HepG2 (cell line): ENCODE measurements at regions not wholly inside any gene's neighbourhood (a gene's known extent, or its start where the extent isn't known, plus 50 kb on each side); places are given as distances from the start of the nearest gene placed in this dataset.

Experiments used
- ATAC-seq: fragments of 200-7000 bp; cut with Tn5 transposase; 3 replicates; pipeline ENCODE4 v1.9.1; 2020; ENCODE audit warnings: mild to moderate bottlenecking, moderate library complexity
- BruUV-seq: library from RNA; stranded (reverse); fragments of 400-500 nt; replicated peaks from 2 replicates; lab custom pipeline; 2021; lab: Mats Ljungman, UMichigan
- CTCF ChIA-PET: fragments of 300-600 bp; formaldehyde crosslinking; extraction: SDS; loops from one replicate; lab custom pipeline; 2021; ENCODE audit warnings: low total read pairs, inconsistent platforms, low intra/inter-chr PET ratio; lab: Yijun Ruan, JAX
- POLR2A ChIA-PET: fragments of 350-600 bp; sonication (Branson Sonifier 250); formaldehyde crosslinking; loops from one replicate; lab custom pipeline; 2020; ENCODE audit warnings: antibody characterized with exemption, inconsistent platforms; lab: Yijun Ruan, JAX
- DNase-seq: peaks from one replicate; pipeline ENCODE4 v3.0.0-alpha.2; 2015; ENCODE audit warnings: low spot score
- FAIRE-seq: peaks from 3 replicates; lab custom pipeline; 2011; peaks lifted over from hg19 to GRCh38; lab: Jason Lieb, UNC
- H2AFZ ChIP-seq: one replicate; pipeline ENCODE4 v1.6.1; 2011; ENCODE audit warnings: low read length, inconsistent platforms
- H3K27ac ChIP-seq: fragments of 300-600 bp; 3 replicates; pipeline ENCODE4 v1.8.0; 2011; ENCODE audit warnings: mixed run types, mild to moderate bottlenecking, mixed read lengths, low read length, inconsistent platforms; ENCODE audit not compliant: insufficient read depth; ENCODE audit errors: extremely low read length
- H3K27me3 ChIP-seq, 2 experiments: fragments of 200-600 bp in 1 of 2; 2 replicates in 1 of 2; 3 replicates in 1 of 2; pipeline versions ENCODE4 v1.6.0 to v1.8.0; 2011; ENCODE audit warnings: low read length in 2 of 2, mild to moderate bottlenecking in 2 of 2, moderate library complexity in 2 of 2, inconsistent platforms in 1 of 2; ENCODE audit not compliant: insufficient read depth in 2 of 2, control insufficient read depth in 1 of 2
- H3K36me3 ChIP-seq, 2 experiments: fragments of 200-600 bp in 1 of 2; replicated peaks in 1 of 2; 2 replicates in 1 of 2; 3 replicates in 1 of 2; pipeline versions ENCODE4 v1.5.1 to v1.8.0; 2011; ENCODE audit warnings: low read length in 2 of 2, inconsistent platforms in 1 of 2; ENCODE audit not compliant: insufficient read depth in 2 of 2, control insufficient read depth in 1 of 2
- H3K4me1 ChIP-seq: 2 replicates; pipeline ENCODE4 v1.5.1; 2012; ENCODE audit warnings: low read length, inconsistent platforms; ENCODE audit not compliant: insufficient read depth
- H3K4me2 ChIP-seq: 2 replicates; pipeline ENCODE4 v1.6.0; 2011; ENCODE audit warnings: low read depth, low read length, inconsistent platforms
- H3K4me3 ChIP-seq, 3 experiments: fragments of 200-600 bp in 1 of 3; sonication (generic), shearing (Covaris generic) in 1 of 3; replicated peaks in 1 of 3; 2 replicates each; pipeline ENCODE4 v1.5.1; 2011 to 2016; ENCODE audit warnings: low read length in 3 of 3, inconsistent platforms in 2 of 3, low read depth in 2 of 3, mild to moderate bottlenecking in 2 of 3, control low read depth in 1 of 3, mixed read lengths in 1 of 3; ENCODE audit not compliant: insufficient read depth in 1 of 3
- H3K79me2 ChIP-seq: one replicate; pipeline ENCODE4 v1.6.1; 2011; ENCODE audit warnings: low read length, inconsistent platforms; ENCODE audit not compliant: insufficient read depth
- H3K9ac ChIP-seq: 2 replicates; pipeline ENCODE4 v1.6.0; 2011; ENCODE audit warnings: mild to moderate bottlenecking, low read depth, low read length, inconsistent platforms; ENCODE audit not compliant: insufficient read depth
- H3K9me3 ChIP-seq: 2 replicates; pipeline ENCODE4 v1.5.1; 2012; ENCODE audit warnings: mild to moderate bottlenecking, low read length
- H4K20me1 ChIP-seq: 2 replicates; pipeline ENCODE4 v1.6.0; 2011; ENCODE audit warnings: inconsistent platforms, mild to moderate bottlenecking, low read length, moderate library complexity; ENCODE audit not compliant: insufficient read depth
- GMEB1 ChIP-seq: sonication (generic); formaldehyde crosslinking; IDR thresholded peaks from 2 replicates; pipeline ENCODE4 v1.5.1; 2020; ENCODE audit warnings: missing genetic modification reagents, mild to moderate bottlenecking, borderline replicate concordance
- HOXD1 ChIP-seq: sonication (generic); formaldehyde crosslinking; IDR thresholded peaks from 2 replicates; pipeline ENCODE4 v1.5.0; 2020; ENCODE audit warnings: missing genetic modification reagents
- MAX ChIP-seq: IDR thresholded peaks from 2 replicates; pipeline ENCODE4 v1.6.1; 2012; ENCODE audit warnings: inconsistent platforms
- PAXIP1 ChIP-seq: sonication (generic); formaldehyde crosslinking; conservative IDR thresholded peaks from 2 replicates; pipeline ENCODE4 v1.4.0; 2020; ENCODE audit warnings: mild to moderate bottlenecking, missing genetic modification reagents, moderate library complexity
- TCF7L2 ChIP-seq: IDR thresholded peaks from 2 replicates; pipeline ENCODE4 v1.6.1; 2011; ENCODE audit warnings: mild to moderate bottlenecking, low read depth, low read length, moderate library complexity
- THAP8 ChIP-seq: sonication (generic); formaldehyde crosslinking; IDR thresholded peaks from 2 replicates; pipeline ENCODE4 v1.5.1; 2020; ENCODE audit warnings: missing genetic modification reagents, mild to moderate bottlenecking, borderline replicate concordance
- ZNF276 ChIP-seq: sonication (generic); formaldehyde crosslinking; IDR thresholded peaks from 2 replicates; pipeline ENCODE4 v1.4.0; 2020; ENCODE audit warnings: mild to moderate bottlenecking, low read depth, missing genetic modification reagents
- ZNF777 ChIP-seq: sonication (generic); formaldehyde crosslinking; IDR thresholded peaks from 2 replicates; pipeline ENCODE4 v1.4.0; 2020; ENCODE audit warnings: missing genetic modification reagents
- WGBS: methylation state at CpG from one replicate; pipeline ENCODE4 v1.1.6; 2017; ENCODE audit warnings: low lambda C conversion rate; 5-methylcytosine and 5-hydroxymethylcytosine counted together
- in situ Hi-C: cut with HindIII; loops from 2 replicates; pipeline ENCODE4 v1.10.0; 2017; ENCODE audit warnings: low pct_unique_long_range_greater_than_20kb; ENCODE audit not compliant: extremely low pct_ligation_motif_present
- intact Hi-C: fragments of 100-400 bp; cut with micrococcal nuclease; formaldehyde crosslinking; loops from one replicate; pipeline ENCODE4 v1.10.0; 2022; ENCODE audit not compliant: unreplicated experiment

- Histone ChIP-seq H3K36me3 (no peaks in the 10 kb centered on the region), H3K4me2 (no peak overlapping the region), H3K4me1 (no peaks in the 10 kb centered on the region), H3K27ac (no peak overlapping the region), H2AFZ (no peak overlapping the region), H3K9ac (no peak overlapping the region), H3K79me2 (no peaks in the 10 kb centered on the region), H3K4me3 (no peak overlapping the region), H4K20me1 (no peaks in the 10 kb centered on the region), H3K27me3 (no peaks in the 10 kb centered on the region), H3K9me3 (peaks cover 92% of the 10 kb centered on the region)
- DNase-seq, result no peak
- no peak for FAIRE-seq
- in situ Hi-C loops, result no loop called here
- ATAC-seq, result no peak
- BruUV-seq, result no TSS peak
- CTCF ChIA-PET, result no interaction called here
- POLR2A ChIA-PET, result no interaction called here
- intact Hi-C loops, result no loop called here
- 3% methylated on average over 1 of the region's 1 CpG for WGBS
- TF ChIP-seq ZNF276 (CRISPR knock-in tag), result no peak
- TF ChIP-seq HOXD1, result no peak
- TF ChIP-seq THAP8, result no peak
- TF ChIP-seq TCF7L2, result no peak
- no peak for TF ChIP-seq GMEB1 (CRISPR knock-in tag)
- no peak for TF ChIP-seq ZNF777 (CRISPR knock-in tag)
- TF ChIP-seq MAX, result no peak
- TF ChIP-seq PAXIP1, result no peak
Measured at GRCh38 chr17:70324031-70324430, 154.7 kb downstream of the KCNJ2 start.
